ENCODE measurements at regions not wholly inside any gene's neighbourhood (a gene's known extent, or its start where the extent isn't known, plus 50 kb on each side); places are given as distances from the start of the nearest gene placed in this dataset.

- ChIA-PET RAD21 (ENCODE audit: low non-redundant PET in 1 of 2, low total read pairs in 2 of 2, uncharacterized antibody in 2 of 2, unreplicated experiment in 2 of 2) (no interaction called here), POLR2A (no interaction called here), CTCF (no interaction called here)
- Histone ChIP-seq H3K36me3 (ENCODE audit: control insufficient read depth in 1 of 2, insufficient read depth in 2 of 2, low read length in 2 of 2) (no peaks in the 10 kb centered on the region), H3K79me2 (ENCODE audit: insufficient read depth, low read length) (no peaks in the 10 kb centered on the region), H3K9me2 (ENCODE audit: insufficient read depth) (no peaks in the 10 kb centered on the region), H3K4me1 (ENCODE audit: control insufficient read depth in 1 of 2, insufficient read depth in 2 of 2, low read length in 2 of 2) (no peaks in the 10 kb centered on the region), H3K27ac (ENCODE audit: low read depth, low read length) (no peak overlapping the region), H3K27me3 (ENCODE audit: insufficient read depth, low read length) (no peaks in the 10 kb centered on the region), H3K4me3 (replicated peaks in 1 of 2; ENCODE audit: low read depth in 1 of 2, low read length in 2 of 2) (no peak overlapping the region), H2AFZ (ENCODE audit: low read depth, low read length, poor library complexity, severe bottlenecking) (no peak overlapping the region), H3K9ac (ENCODE audit: low read length) (no peak overlapping the region), H4K20me1 (ENCODE audit: insufficient read depth) (no peaks in the 10 kb centered on the region), H3K9me3 (ENCODE audit: control insufficient read depth in 1 of 2, insufficient read depth in 1 of 2, low read depth in 1 of 2, low read length in 2 of 2) (no peaks in the 10 kb centered on the region), H3K4me2 (ENCODE audit: low read length) (no peak overlapping the region)
- DNase-seq (ENCODE audit: low read depth, low spot score) (no peak), ATAC-seq (no peak)
- no peak for TF ChIP-seq SRF (IDR thresholded peaks at IDR 0.05; ENCODE audit: low read depth)
- no peak for TF ChIP-seq POLR2AphosphoS5 (IDR thresholded peaks at IDR 0.05; ENCODE audit: low read depth, low read length)
- TF ChIP-seq SP1 (IDR thresholded peaks at IDR 0.05; ENCODE audit: low read depth): no peak
- no peak for TF ChIP-seq TCF7L2 (IDR thresholded peaks at IDR 0.05; ENCODE audit: borderline replicate concordance, extremely low read depth, insufficient read depth, insufficient read length)
- TF ChIP-seq YY1 (IDR thresholded peaks at IDR 0.05; ENCODE audit: extremely low read depth, insufficient replicate concordance, low read depth, low read length): no peak
- no peak for TF ChIP-seq CBX3 (IDR thresholded peaks at IDR 0.05; ENCODE audit: low read depth)
- TF ChIP-seq EZH2 (IDR thresholded peaks at IDR 0.05): no peak
- no peak for TF ChIP-seq CTCF (IDR thresholded peaks at IDR 0.05 in 2 of 3, conservative IDR thresholded peaks at IDR 0.05 in 1 of 3; ENCODE audit: borderline replicate concordance in 1 of 3, insufficient read depth in 1 of 3, low read depth in 2 of 3, low read length in 2 of 3)
- TF ChIP-seq ELF1 (IDR thresholded peaks at IDR 0.05; ENCODE audit: borderline replicate concordance, low read depth): no peak
- no peak for TF ChIP-seq ZBTB33 (IDR thresholded peaks at IDR 0.05; ENCODE audit: extremely low read depth, insufficient replicate concordance, low read length)
- intact Hi-C loops (cut with micrococcal nuclease): no loop called here
- no TSS peak for BruUV-seq (replicated peaks)
Measured at GRCh38 chr3:146345900-146346299, 95.0 kb upstream of the PLSCR4 start.

Data from HCT116 (cell line).